HL-60 (cell line): ENCODE measurements at regions not wholly inside any gene's neighbourhood (a gene's known extent, or its start where the extent isn't known, plus 50 kb on each side); places are given as distances from the start of the nearest gene placed in this dataset.

Source experiments
- CTCF ChIP-seq: IDR thresholded peaks from one replicate; pipeline ENCODE4 v1.5.1; 2011; ENCODE audit warnings: low read length, control low read depth, inconsistent platforms; ENCODE audit not compliant: insufficient read depth
- GABPA ChIP-seq: IDR thresholded peaks from 2 replicates; pipeline ENCODE4 v1.6.1; 2012; ENCODE audit warnings: low read depth
- POLR2AphosphoS5 ChIP-seq: IDR thresholded peaks from 2 replicates; pipeline ENCODE4 v1.6.1; 2012; ENCODE audit warnings: low read depth

DNA sequence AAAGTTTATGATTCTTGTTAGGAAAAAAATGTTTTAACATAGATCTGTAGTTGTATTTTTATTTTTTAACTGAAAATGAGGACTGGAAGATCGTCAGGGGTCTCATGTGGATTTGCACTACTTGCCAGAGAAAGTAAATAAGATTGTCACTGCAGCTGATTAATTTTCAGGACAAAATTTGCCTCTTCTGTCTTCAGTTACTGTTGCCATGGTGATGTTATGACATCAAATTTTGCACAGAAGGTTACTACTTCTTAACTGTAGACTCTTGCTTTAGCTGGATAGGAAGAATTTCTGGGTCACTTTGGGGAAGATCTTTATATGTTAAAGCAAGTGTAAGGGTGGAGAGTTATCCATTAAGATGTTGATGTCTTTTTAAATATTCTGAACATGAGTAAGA lies 82.2 kb upstream of the WDR72 start:
- TF ChIP-seq POLR2AphosphoS5 (no peak), CTCF (no peak), GABPA (no peak)
